Hematopoietic multipotent progenitor cell treated with erythropoietin and hydrocortisone succinate and interleukin-3 and kit ligand, for 15 days (in vitro differentiated cells): ENCODE measurements at regions not wholly inside any gene's neighbourhood (a gene's known extent, or its start where the extent isn't known, plus 50 kb on each side); places are given as distances from the start of the nearest gene placed in this dataset.
A peak's percentile ranks its signal among the peaks of the same experiment; 100 is the strongest.

Source experiments
- DNase-seq: peaks from one replicate; pipeline ENCODE4 v3.0.0-alpha.2; 2015; ENCODE audit warnings: low spot score

- DNase-seq: no peak
Measured at GRCh38 chr6:146886587-146887446, 288.0 kb downstream of the ADGB start.

- no peak for DNase-seq
Measured at GRCh38 chr6:146887447-146888077, 288.8 kb downstream of the ADGB start.

GRCh38 chr6:146889303-146889702, 290.5 kb downstream of the ADGB start:
- DNase-seq: no peak

- no peak for DNase-seq
Measured at GRCh38 chr6:146890172-146890571, 291.4 kb downstream of the ADGB start.

DNA sequence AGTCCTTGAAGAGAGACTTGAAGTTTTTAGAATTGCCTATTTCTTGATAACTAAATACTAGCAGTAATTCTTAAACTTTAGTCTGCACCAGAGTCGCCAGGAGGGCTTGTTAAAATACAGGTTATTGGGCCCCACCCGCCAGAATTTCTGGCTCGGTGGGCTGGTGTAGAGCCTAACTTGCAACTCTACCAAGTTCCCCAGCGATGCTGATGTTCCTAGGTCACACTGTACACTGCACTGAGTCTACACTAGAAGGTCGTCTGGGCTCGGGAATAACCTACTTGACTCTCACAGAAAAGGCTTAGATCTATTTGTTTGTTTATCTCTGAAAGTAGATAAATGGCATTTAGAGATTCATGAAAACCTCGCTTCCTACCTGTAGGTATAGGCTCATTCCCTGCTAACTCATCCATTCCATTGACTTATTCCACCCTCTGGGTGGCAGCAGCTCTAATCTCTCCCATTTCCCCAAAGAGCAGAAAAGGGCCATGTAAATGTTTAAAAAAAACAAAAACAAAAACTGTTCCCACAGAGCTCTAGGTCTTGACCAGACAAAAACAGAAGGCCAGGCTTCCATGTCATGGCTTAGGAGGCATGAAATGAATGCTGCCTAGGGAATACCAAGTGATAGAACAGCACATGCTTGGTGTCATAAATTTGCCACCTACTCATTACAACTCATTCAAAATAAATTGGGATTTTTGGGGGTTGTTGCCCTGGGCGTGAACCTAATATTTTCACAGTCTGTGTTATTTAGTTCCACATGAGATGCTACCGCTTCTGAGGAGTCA, 292.1 kb downstream of the ADGB start:
- no peak for DNase-seq

GRCh38 chr6:146891615-146892265, 293.0 kb downstream of the ADGB start:
- DNase-seq: no peak

GRCh38 chr6:146892283-146892612, 293.5 kb downstream of the ADGB start:
- no peak for DNase-seq

GRCh38 chr6:146892613-146893401, 294.0 kb downstream of the ADGB start:
- DNase-seq: no peak

GRCh38 chr6:146893690-146894089, 294.9 kb downstream of the ADGB start:
- no peak for DNase-seq

DNA sequence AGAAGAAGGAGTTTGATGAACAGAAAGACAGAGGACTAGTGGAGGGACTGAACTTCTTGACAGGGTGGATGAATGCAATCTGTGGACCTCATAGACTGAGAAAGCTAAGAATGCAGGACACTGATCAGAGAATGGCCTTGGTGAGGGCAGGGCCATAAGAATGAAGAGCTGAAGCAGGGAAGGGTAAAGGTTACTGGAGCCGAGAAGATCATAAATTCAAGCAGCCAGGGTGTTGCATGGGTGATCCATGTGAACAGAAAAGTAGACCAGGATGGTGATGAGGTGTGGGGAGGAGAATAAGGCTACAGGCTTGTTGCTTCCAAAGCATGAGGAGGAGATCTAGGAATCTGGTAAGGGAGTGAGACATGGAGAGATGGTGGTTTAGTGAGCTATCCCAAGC, 295.9 kb downstream of the ADGB start:
- DNase-seq: no peak

DNA sequence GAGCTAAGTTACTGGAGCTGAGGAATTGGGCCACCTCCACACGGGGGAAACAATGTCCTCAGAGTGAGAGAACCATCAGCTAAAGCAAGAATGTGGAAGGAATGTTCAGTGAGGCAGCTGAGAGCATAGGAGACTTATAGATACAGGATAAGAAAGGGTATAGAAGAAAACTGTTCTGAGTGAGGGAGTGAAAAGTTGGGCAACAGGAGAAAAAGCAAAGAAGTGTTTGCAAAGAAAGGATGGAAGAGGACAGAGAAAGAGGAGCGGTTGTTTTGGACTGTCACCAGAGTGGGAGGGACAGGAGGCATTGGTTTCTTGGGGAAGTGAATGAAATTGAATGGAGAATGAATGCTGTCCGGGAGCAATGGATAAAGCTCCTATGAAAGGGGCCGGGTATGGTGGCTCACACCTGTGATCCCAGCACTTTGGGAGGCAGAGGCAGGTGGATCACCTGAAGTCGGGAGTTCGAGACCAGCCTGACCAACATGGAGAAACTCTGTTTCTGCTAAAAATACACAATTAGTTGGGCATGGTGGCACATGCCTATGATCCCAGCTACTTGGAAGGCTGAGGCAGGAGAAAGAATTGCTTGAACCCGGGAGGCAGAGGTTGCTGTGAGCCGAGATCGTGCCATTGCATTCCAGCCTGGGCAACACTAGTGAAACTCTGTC, 296.5 kb downstream of the ADGB start:
- no peak for DNase-seq

DNA sequence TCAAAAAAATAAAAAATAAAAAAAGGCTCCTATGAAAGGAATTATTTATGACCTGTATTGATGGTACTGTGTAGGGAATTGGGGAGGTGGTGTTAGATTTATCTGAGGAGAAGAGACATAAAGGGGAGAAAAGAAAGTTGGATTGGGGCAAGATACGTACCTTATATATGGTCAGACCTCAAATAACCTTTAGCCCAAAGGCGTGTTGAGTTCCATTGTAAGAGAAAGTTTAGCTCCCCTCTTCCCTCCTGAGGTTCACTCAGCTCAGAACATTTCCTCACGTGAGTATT, 296.9 kb downstream of the ADGB start:
- DNase-seq: no peak

- no peak for DNase-seq
Measured at GRCh38 chr6:146896062-146896813, 297.5 kb downstream of the ADGB start.

GRCh38 chr6:146896960-146897701, 298.4 kb downstream of the ADGB start:
- no peak for DNase-seq

DNA sequence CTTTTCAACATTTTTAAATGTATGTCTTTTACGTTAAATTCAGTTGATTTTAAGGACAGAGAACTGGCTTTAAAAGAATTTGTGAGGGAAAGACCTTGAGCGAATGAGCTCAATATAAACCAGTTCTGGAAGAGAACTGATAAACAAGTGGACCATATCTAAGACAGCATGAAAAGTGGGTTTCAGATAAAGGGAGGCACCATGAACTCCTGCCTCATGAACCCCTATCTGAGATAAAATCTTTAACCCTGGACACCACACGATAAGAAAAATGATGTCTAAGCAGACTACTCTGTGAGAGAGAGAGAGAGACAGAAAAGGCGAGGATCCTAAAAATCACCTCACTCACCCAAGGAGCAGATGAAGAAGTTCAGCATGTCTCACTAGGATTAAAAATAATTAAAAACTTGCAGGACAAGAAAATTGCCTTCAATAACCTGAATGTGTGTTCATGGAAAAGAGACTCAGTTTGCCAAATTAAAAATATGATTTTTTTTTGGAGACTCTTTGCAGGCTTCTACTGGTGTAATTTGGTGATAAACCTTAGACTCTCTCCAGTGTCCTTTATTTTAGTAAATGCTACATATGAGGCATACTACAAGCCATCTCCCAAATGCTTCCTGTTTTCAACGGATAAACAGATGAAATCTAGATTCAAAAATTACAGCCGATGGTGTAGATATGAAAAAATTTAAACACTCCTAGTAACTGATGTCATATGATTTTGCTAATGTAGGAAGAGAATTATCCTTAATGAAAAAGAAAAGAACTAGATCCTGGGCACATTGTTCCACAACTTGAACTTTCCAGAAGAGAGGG, 299.5 kb downstream of the ADGB start:
- no peak for DNase-seq

GRCh38 chr6:146898888-146899227, 300.1 kb downstream of the ADGB start:
- no peak for DNase-seq

DNA sequence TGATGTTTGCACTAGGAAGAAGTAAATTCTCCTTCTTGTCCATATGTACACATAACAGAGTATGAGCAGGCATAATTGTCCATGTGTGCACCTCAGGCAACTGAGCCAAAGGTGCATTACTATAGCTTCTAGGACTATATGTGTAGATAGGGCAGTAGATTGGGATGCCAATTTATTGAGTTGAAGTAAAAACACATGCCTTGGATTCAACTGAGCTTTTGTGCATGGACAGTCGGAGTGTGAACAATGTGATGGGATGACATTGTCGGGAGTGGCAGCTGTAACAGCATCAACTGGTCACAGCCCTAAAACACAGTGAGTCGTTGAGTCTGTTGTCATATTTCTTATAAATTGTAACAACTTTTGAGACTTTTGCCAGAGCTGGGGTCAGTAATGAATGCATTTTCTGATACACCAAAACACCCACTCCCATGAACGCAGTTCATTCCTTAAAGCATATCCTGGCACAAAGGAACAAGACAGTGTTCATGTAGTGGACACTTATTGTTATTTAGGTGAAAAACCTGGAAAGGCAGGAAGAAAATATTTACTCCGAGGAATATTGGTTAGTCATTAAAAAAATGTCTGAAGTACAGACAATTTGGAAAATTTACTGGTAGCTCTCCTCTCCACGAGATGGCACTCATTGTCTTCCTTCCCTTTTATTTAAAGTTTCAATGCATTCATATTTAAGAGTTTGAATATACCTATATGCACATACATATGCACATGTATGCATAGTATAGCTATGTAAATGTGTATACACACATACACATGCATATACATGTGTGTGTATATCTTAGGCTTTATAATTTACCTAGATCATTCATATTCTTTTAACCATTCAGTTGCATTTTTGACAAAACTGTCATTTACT, 302.0 kb upstream of the STXBP5 start:
- peak; percentile 40 for DNase-seq

- DNase-seq: no peak
Measured at GRCh38 chr6:146902846-146903245, 301.4 kb upstream of the STXBP5 start.
